ENCODE measurements at regions not wholly inside any gene's neighbourhood (a gene's known extent, or its start where the extent isn't known, plus 50 kb on each side); places are given as distances from the start of the nearest gene placed in this dataset.

- no peaks in the 10 kb centered on the region for H3K36me3 ChIP-seq (ENCODE audit: control insufficient read depth in 2 of 4, insufficient read depth in 4 of 4, low read length in 3 of 4)
- no peak overlapping the region for H2BK5ac ChIP-seq (ENCODE audit: low read depth, low read length)
- H2BK15ac ChIP-seq (ENCODE audit: low read length), result 0 out of 2 replicates have a peak overlapping the region, but pooled peaks have one; percentile 19
- no peak overlapping the region for H3K4ac ChIP-seq (replicated peaks; ENCODE audit: insufficient read length, low read depth, low read length)
- no peak overlapping the region for H3K14ac ChIP-seq (ENCODE audit: insufficient read length)
- no peak overlapping the region for H4K5ac ChIP-seq (ENCODE audit: insufficient read length, low read depth, low read length)
- H4K91ac ChIP-seq (replicated peaks; ENCODE audit: insufficient read length, low read length), result peak overlapping the region; percentile 88
- no peak overlapping the region for H2AFZ ChIP-seq (ENCODE audit: low read length)
- H3K4me3 ChIP-seq (ENCODE audit: extremely low read depth in 1 of 4, insufficient read depth in 2 of 4, low read depth in 3 of 4, low read length in 4 of 4), result no peak overlapping the region
- no peak overlapping the region for H4K8ac ChIP-seq (ENCODE audit: extremely low read depth, insufficient read depth, low read length)
- no peak for TF ChIP-seq BACH1 (IDR thresholded peaks at IDR 0.05; ENCODE audit: low read length)
- peak; percentile 30; the same call in 1 of the 2 replicates for TF ChIP-seq TEAD4 (IDR thresholded peaks at IDR 0.05; ENCODE audit: low read depth, low read length)
- 0 out of 2 replicates have a peak, but pooled peaks have one; percentile 25 for TF ChIP-seq KDM1A (IDR thresholded peaks at IDR 0.05; ENCODE audit: borderline replicate concordance, low read length)
- no peak for TF ChIP-seq FOSL1 (IDR thresholded peaks at IDR 0.05; ENCODE audit: insufficient read depth, low read depth, low read length)
- TF ChIP-seq CBX8 (IDR thresholded peaks at IDR 0.05; ENCODE audit: borderline replicate concordance, low read depth, low read length), result no peak
- no peak for TF ChIP-seq ZNF274 (IDR thresholded peaks at IDR 0.05; ENCODE audit: borderline replicate concordance, extremely low read depth, low read length)
- no peak for TF ChIP-seq POU5F1 (IDR thresholded peaks at IDR 0.05; ENCODE audit: low read depth, low read length)
- peak overlapping the region; percentile 25; the same call in 1 of the 2 replicates for H3K18ac ChIP-seq (ENCODE audit: extremely low read depth, low read length)
- H2BK120ac ChIP-seq (replicated peaks; ENCODE audit: low read depth, low read length), result no peak overlapping the region
- POLR2A ChIA-PET (ENCODE audit: partially characterized antibody), result interaction anchor here (0.6 to 1.3 kb wide), 3 partner anchors 50 to 266 kb away, joined by 3 read pairs; no protein-coding TSS in a partner anchor
- H3K27me3 ChIP-seq (replicated peaks in 1 of 4; ENCODE audit: control insufficient read depth in 3 of 4, extremely low read depth in 1 of 4, insufficient read depth in 3 of 4, low read length in 3 of 4), result no peaks in the 10 kb centered on the region; a peak in 1 of 7 replicates
- CTCF ChIA-PET (ENCODE audit: partially characterized antibody), result interaction anchor here (1.1 to 1.5 kb wide), 3 partner anchors 55 to 233 kb away, joined by 3 to 6 read pairs (median 4); no protein-coding TSS in a partner anchor
- 81% methylated on average over 13 of the region's 13 CpGs; no CpG with 5 or more reads in 1 of the 2 experiments for WGBS, 2 experiments (ENCODE audit: extremely low coverage in 1 of 2, insufficient coverage in 1 of 2, insufficient read length in 1 of 2, insufficient replicate concordance in 2 of 2, low coverage in 1 of 2, low lambda C conversion rate in 2 of 2, missing lambda C conversion rate in 1 of 2)
- H3K56ac ChIP-seq (replicated peaks; ENCODE audit: insufficient read length, low read depth, low read length), result no peak overlapping the region
- no peak for DNase-seq (ENCODE audit: low read depth in 1 of 2, low spot score in 2 of 2)
- no peak overlapping the region; a peak in 1 of 7 replicates for H3K9ac ChIP-seq (replicated peaks in 1 of 4; ENCODE audit: extremely low read depth in 1 of 4, low read depth in 3 of 4, low read length in 3 of 4)
- H3K79me1 ChIP-seq (ENCODE audit: low read depth, low read length), result no peaks in the 10 kb centered on the region
- peak overlapping the region in 1 of 2 experiments; percentile 12; a peak in 1 of 4 replicates for H3K4me2 ChIP-seq (ENCODE audit: insufficient read depth in 1 of 2, low read depth in 2 of 2, low read length in 2 of 2)
- H3K9me3 ChIP-seq (ENCODE audit: insufficient read depth in 2 of 2, low read depth in 1 of 2, low read length in 1 of 2), result peaks cover 0 to 2% of the 10 kb centered on the region in 2 experiments; a peak in 2 of 4 replicates
- no peaks in the 10 kb centered on the region for H3K79me2 ChIP-seq (ENCODE audit: control insufficient read depth in 1 of 2, insufficient read depth in 2 of 2, low read length in 2 of 2)
- peaks cover 7% of the 10 kb centered on the region; the same call in 1 of the 2 replicates for H3K23me2 ChIP-seq (ENCODE audit: low read depth, low read length)
- H3K23ac ChIP-seq (ENCODE audit: insufficient read length), result no peak overlapping the region
- no peak overlapping the region; the same call in 1 of the 2 replicates for H2BK20ac ChIP-seq (ENCODE audit: low read length)
- H2AK5ac ChIP-seq (ENCODE audit: low read depth, low read length), result no peak overlapping the region
- H2BK12ac ChIP-seq (ENCODE audit: low read depth, low read length), result peak overlapping the region; percentile 62; the same call in 1 of the 2 replicates
- H3K4me1 ChIP-seq (replicated peaks in 1 of 4; ENCODE audit: control insufficient read depth in 3 of 4, insufficient read depth in 4 of 4, low read length in 3 of 4), result peaks cover 5 to 44% (median 20%) of the 10 kb centered on the region in 4 experiments
- H4K20me1 ChIP-seq (replicated peaks in 1 of 2; ENCODE audit: control insufficient read depth in 1 of 2, insufficient read depth in 2 of 2, low read length in 2 of 2), result peaks cover 0 to 2% of the 10 kb centered on the region in 2 experiments
- FAIRE-seq, result no peak
- no peak overlapping the region for H3K27ac ChIP-seq (ENCODE audit: low read depth, low read length)
Measured at GRCh38 chr9:129405089-129405826, 215.6 kb downstream of the C9orf50 start.
